NB4 (cell line): ENCODE measurements at regions not wholly inside any gene's neighbourhood (a gene's known extent, or its start where the extent isn't known, plus 50 kb on each side); places are given as distances from the start of the nearest gene placed in this dataset.

ENCODE experiments used
- POLR2A ChIP-seq: IDR thresholded peaks from 2 replicates; pipeline ENCODE4 v1.6.1; 2011; ENCODE audit warnings: mild to moderate bottlenecking; ENCODE audit not compliant: insufficient read length; ENCODE audit errors: extremely low read depth
- TF ChIP-seq, protein P1 (sequence below): IDR thresholded peaks from one replicate; pipeline ENCODE4 v1.5.1; 2012; ENCODE audit warnings: low read depth, low read length

DNA sequence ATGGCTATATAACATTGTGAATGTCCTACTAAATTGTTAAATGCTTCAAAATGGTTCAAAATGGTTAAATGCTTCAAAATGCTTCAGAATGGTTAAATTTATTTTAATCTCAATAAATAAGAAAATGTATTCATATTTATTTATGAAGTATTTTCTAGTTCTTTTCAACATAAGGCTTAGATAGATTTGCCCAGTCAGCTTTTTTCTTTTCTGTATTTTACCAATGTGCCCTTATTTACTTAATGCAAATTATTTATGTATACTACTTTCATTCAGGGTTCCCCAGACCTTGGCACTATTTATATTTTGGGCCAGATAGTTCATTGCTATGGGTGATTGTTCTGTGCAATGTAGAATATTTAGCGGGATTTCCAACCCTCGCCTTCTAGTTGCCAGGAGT is 546.7 kb downstream of the RIT2 start:
- TF ChIP-seq, protein P1, sequence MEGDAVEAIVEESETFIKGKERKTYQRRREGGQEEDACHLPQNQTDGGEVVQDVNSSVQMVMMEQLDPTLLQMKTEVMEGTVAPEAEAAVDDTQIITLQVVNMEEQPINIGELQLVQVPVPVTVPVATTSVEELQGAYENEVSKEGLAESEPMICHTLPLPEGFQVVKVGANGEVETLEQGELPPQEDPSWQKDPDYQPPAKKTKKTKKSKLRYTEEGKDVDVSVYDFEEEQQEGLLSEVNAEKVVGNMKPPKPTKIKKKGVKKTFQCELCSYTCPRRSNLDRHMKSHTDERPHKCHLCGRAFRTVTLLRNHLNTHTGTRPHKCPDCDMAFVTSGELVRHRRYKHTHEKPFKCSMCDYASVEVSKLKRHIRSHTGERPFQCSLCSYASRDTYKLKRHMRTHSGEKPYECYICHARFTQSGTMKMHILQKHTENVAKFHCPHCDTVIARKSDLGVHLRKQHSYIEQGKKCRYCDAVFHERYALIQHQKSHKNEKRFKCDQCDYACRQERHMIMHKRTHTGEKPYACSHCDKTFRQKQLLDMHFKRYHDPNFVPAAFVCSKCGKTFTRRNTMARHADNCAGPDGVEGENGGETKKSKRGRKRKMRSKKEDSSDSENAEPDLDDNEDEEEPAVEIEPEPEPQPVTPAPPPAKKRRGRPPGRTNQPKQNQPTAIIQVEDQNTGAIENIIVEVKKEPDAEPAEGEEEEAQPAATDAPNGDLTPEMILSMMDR = no peak
- no peak for TF ChIP-seq POLR2A
